OCI-LY1 (cell line): ENCODE measurements at regions not wholly inside any gene's neighbourhood (a gene's known extent, or its start where the extent isn't known, plus 50 kb on each side); places are given as distances from the start of the nearest gene placed in this dataset.

ENCODE experiments used
- CTCF ChIP-seq: fragments of 200-600 bp; sonication (generic), shearing (Covaris generic); IDR thresholded peaks from 2 replicates; pipeline ENCODE4 v1.5.1; 2017; ENCODE audit warnings: mild to moderate bottlenecking, antibody characterized with exemption, low read length, moderate library complexity, mixed read lengths
- EZH2 ChIP-seq: fragments of 200-600 bp; sonication (generic), shearing (Covaris generic); IDR thresholded peaks from 2 replicates; pipeline ENCODE4 v1.8.0; 2017; ENCODE audit warnings: borderline replicate concordance, mixed run types, mild to moderate bottlenecking, antibody characterized with exemption, low read length, moderate library complexity, mixed read lengths

- TF ChIP-seq CTCF = no peak
- no peak for TF ChIP-seq EZH2
Measured at GRCh38 chr2:122061206-122061605, 305.8 kb downstream of the TSN start.
